Midbrain (tissue), 1 donor: ENCODE measurements at regions not wholly inside any gene's neighbourhood (a gene's known extent, or its start where the extent isn't known, plus 50 kb on each side); places are given as distances from the start of the nearest gene placed in this dataset.
"Not testable (repeated sequence)": the region's sequence is repeated elsewhere in the genome, so short reads cannot be mapped to it uniquely, and the experiment has no call there.

ENCODE experiments used
- DNase-seq: peaks from one replicate; lab custom pipeline; 2025; lab: John Stamatoyannopoulos, UW

- DNase-seq: no peak
These were observed 268.5 kb downstream of the LRIG3 start for GRCh38 chr12:58651850-58652249.

GRCh38 chr12:58654021-58654420 lies 266.3 kb downstream of the LRIG3 start:
- DNase-seq: no peak

- DNase-seq: no peak
These were observed 264.9 kb downstream of the LRIG3 start for GRCh38 chr12:58655375-58655774.

- DNase-seq: no peak
These were observed 263.9 kb downstream of the LRIG3 start for GRCh38 chr12:58656254-58657009.

GRCh38 chr12:58657190-58657589 lies 263.1 kb downstream of the LRIG3 start:
- no peak for DNase-seq

- DNase-seq: no peak
These were observed 254.9 kb downstream of the LRIG3 start for GRCh38 chr12:58665375-58665774.

GRCh38 chr12:58668233-58668632 lies 252.1 kb downstream of the LRIG3 start:
- no peak for DNase-seq

- DNase-seq: no peak
These were observed 251.4 kb downstream of the LRIG3 start for GRCh38 chr12:58668871-58669270.

- no peak for DNase-seq
These were observed 249.7 kb downstream of the LRIG3 start for GRCh38 chr12:58670623-58671022.

- DNase-seq: no peak
These were observed 249.1 kb downstream of the LRIG3 start for GRCh38 chr12:58671196-58671595.

- DNase-seq: no peak
These were observed 247.3 kb downstream of the LRIG3 start for GRCh38 chr12:58673021-58673420.

- DNase-seq: not testable (repeated sequence)
These were observed 242.5 kb downstream of the LRIG3 start for GRCh38 chr12:58677833-58678232.

- DNase-seq: no peak
These were observed 241.6 kb downstream of the LRIG3 start for GRCh38 chr12:58678753-58679152.

GRCh38 chr12:58681730-58682129 lies 238.6 kb downstream of the LRIG3 start:
- DNase-seq: no peak

GRCh38 chr12:58695263-58695662 lies 225.0 kb downstream of the LRIG3 start:
- DNase-seq: no peak

- DNase-seq: no peak
These were observed 218.8 kb downstream of the LRIG3 start for GRCh38 chr12:58701536-58701935.

- DNase-seq: no peak
These were observed 216.4 kb downstream of the LRIG3 start for GRCh38 chr12:58703866-58704265.

GRCh38 chr12:58704770-58705169 lies 215.5 kb downstream of the LRIG3 start:
- not testable (repeated sequence) for DNase-seq

- DNase-seq: no peak
These were observed 209.4 kb downstream of the LRIG3 start for GRCh38 chr12:58710901-58711300.

GRCh38 chr12:58711974-58712373 lies 208.3 kb downstream of the LRIG3 start:
- no peak for DNase-seq

- no peak for DNase-seq
These were observed 207.3 kb downstream of the LRIG3 start for GRCh38 chr12:58712976-58713375.

- DNase-seq: no peak
These were observed 201.1 kb downstream of the LRIG3 start for GRCh38 chr12:58719161-58719560.

GRCh38 chr12:58720421-58720820 lies 199.9 kb downstream of the LRIG3 start:
- DNase-seq: no peak
